ENCODE measurements at regions not wholly inside any gene's neighbourhood (a gene's known extent, or its start where the extent isn't known, plus 50 kb on each side); places are given as distances from the start of the nearest gene placed in this dataset.

- TF ChIP-seq, protein P1, sequence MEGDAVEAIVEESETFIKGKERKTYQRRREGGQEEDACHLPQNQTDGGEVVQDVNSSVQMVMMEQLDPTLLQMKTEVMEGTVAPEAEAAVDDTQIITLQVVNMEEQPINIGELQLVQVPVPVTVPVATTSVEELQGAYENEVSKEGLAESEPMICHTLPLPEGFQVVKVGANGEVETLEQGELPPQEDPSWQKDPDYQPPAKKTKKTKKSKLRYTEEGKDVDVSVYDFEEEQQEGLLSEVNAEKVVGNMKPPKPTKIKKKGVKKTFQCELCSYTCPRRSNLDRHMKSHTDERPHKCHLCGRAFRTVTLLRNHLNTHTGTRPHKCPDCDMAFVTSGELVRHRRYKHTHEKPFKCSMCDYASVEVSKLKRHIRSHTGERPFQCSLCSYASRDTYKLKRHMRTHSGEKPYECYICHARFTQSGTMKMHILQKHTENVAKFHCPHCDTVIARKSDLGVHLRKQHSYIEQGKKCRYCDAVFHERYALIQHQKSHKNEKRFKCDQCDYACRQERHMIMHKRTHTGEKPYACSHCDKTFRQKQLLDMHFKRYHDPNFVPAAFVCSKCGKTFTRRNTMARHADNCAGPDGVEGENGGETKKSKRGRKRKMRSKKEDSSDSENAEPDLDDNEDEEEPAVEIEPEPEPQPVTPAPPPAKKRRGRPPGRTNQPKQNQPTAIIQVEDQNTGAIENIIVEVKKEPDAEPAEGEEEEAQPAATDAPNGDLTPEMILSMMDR (conservative IDR thresholded peaks at IDR 0.05; ENCODE audit: low read depth, low read length) = no peak
- no peak for TF ChIP-seq EZH2 (IDR thresholded peaks at IDR 0.05; ENCODE audit: low read length, unreplicated experiment)
Measured at GRCh38 chr2:80706541-80706940, 402.0 kb upstream of the LRRTM1 start.
